ENCODE measurements at regions not wholly inside any gene's neighbourhood (a gene's known extent, or its start where the extent isn't known, plus 50 kb on each side); places are given as distances from the start of the nearest gene placed in this dataset.
"Not testable (repeated sequence)": the region's sequence is repeated elsewhere in the genome, so short reads cannot be mapped to it uniquely, and the experiment has no call there.

- H3K27ac ChIP-seq (ENCODE audit: low read depth, low read length): no peak overlapping the region
- no peaks in the 10 kb centered on the region for H3K9me3 ChIP-seq (ENCODE audit: insufficient read depth, low read depth, low read length)
- H3K4me3 ChIP-seq (ENCODE audit: low read length): no peak overlapping the region
- H3K9ac ChIP-seq (ENCODE audit: low read depth, low read length): no peak overlapping the region
- 100% methylated on average over 1 of the region's 3 CpGs for WGBS
- H3K36me3 ChIP-seq (ENCODE audit: insufficient read depth, low read length): no peaks in the 10 kb centered on the region
- H3K4me1 ChIP-seq (ENCODE audit: insufficient read depth, low read length): no peaks in the 10 kb centered on the region
- H3K27me3 ChIP-seq (ENCODE audit: insufficient read depth, low read length): no peaks in the 10 kb centered on the region
These were observed 52.8 kb upstream of the IL1RAPL2 start for GRCh38 chrX:104513162-104513561.

DNA sequence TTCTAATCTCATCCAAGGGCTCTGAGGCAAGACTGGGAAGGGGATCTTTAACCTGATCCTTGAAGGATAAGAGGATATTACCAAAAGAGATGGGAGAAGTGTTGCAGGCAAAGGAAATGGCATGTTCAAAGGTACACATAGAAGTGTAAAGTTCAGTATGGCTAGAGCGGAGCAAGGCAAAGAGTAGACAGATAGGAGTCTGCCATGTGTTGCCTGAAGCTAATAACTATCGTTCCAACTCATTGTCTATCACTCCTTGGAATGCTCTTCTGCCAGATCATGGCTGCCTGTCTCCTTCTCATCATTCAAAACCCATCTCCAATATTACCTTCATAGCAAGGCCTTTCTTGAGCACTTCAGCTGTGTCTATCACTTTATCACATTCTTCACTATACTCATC lies 55.2 kb upstream of the IL1RAPL2 start:
- 89% methylated on average over 2 of the region's 2 CpGs for WGBS
- Histone ChIP-seq H3K27me3 (ENCODE audit: insufficient read depth, low read length) (no peaks in the 10 kb centered on the region), H3K4me1 (ENCODE audit: insufficient read depth, low read length) (no peaks in the 10 kb centered on the region), H3K27ac (ENCODE audit: low read depth, low read length) (no peak overlapping the region), H3K9me3 (ENCODE audit: insufficient read depth, low read depth, low read length) (no peaks in the 10 kb centered on the region), H3K36me3 (ENCODE audit: insufficient read depth, low read length) (no peaks in the 10 kb centered on the region), H3K4me3 (ENCODE audit: low read length) (no peak overlapping the region), H3K9ac (ENCODE audit: low read depth, low read length) (no peak overlapping the region)

- Histone ChIP-seq H3K27ac (ENCODE audit: low read depth, low read length) (no peak overlapping the region), H3K27me3 (ENCODE audit: insufficient read depth, low read length) (no peaks in the 10 kb centered on the region), H3K9ac (ENCODE audit: low read depth, low read length) (no peak overlapping the region), H3K36me3 (ENCODE audit: insufficient read depth, low read length) (no peaks in the 10 kb centered on the region), H3K9me3 (ENCODE audit: insufficient read depth, low read depth, low read length) (no peaks in the 10 kb centered on the region), H3K4me1 (ENCODE audit: insufficient read depth, low read length) (no peaks in the 10 kb centered on the region), H3K4me3 (ENCODE audit: low read length) (no peak overlapping the region)
- 89% methylated on average over 2 of the region's 2 CpGs for WGBS
These were observed 63.5 kb upstream of the IL1RAPL2 start for GRCh38 chrX:104502460-104502859.

DNA sequence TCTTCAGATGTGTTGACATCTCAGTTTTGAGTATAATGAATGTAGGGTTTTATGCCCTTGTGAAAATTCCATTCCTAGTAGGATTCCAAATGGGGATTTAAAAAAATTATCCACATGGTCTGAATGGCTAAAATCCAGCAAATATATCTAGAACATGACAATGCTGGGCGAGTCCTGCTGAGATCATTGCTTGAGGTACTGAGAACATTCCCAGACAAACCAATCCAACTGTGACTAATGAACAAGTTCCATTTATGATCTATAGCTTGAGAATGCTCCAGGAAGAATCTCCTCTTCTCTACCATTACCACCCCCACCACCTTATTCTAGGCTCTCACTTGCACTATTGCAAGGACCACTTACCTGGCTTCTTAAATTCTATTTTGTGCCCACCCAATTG lies 77.2 kb upstream of the IL1RAPL2 start:
- no peaks in the 10 kb centered on the region for H3K36me3 ChIP-seq (ENCODE audit: insufficient read depth, low read length)
- no peak overlapping the region for H3K4me3 ChIP-seq (ENCODE audit: low read length)
- H3K9me3 ChIP-seq (ENCODE audit: insufficient read depth, low read depth, low read length): no peaks in the 10 kb centered on the region
- no peaks in the 10 kb centered on the region for H3K4me1 ChIP-seq (ENCODE audit: insufficient read depth, low read length)
- no peak overlapping the region for H3K27ac ChIP-seq (ENCODE audit: low read depth, low read length)
- WGBS: 94% methylated on average over 1 of the region's 1 CpG
- H3K27me3 ChIP-seq (ENCODE audit: insufficient read depth, low read length): no peaks in the 10 kb centered on the region
- H3K9ac ChIP-seq (ENCODE audit: low read depth, low read length): no peak overlapping the region

DNA sequence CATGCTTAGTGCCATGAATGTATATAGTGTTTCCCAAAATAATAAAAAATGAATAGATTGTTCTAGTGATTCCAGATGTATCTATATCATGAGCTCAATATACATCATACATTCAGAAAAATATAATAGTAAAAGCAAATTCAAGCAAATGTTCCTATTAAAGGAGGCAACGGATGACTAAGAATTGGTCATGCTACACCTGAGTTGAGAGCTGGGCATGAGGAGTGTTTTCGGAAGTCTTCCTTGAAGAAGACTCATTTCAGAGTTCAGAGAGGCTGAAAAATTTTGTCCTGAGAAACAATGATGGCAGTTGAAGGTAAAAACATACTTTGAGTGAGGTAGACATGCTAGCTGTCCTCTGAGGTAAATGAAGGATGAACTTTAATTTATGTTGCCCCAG lies 79.3 kb upstream of the IL1RAPL2 start:
- H3K4me1 ChIP-seq (ENCODE audit: insufficient read depth, low read length): no peaks in the 10 kb centered on the region
- no peaks in the 10 kb centered on the region for H3K9me3 ChIP-seq (ENCODE audit: insufficient read depth, low read depth, low read length)
- 88% methylated on average over 2 of the region's 2 CpGs for WGBS
- H3K27ac ChIP-seq (ENCODE audit: low read depth, low read length): no peak overlapping the region
- no peak overlapping the region for H3K9ac ChIP-seq (ENCODE audit: low read depth, low read length)
- H3K4me3 ChIP-seq (ENCODE audit: low read length): no peak overlapping the region
- no peaks in the 10 kb centered on the region for H3K36me3 ChIP-seq (ENCODE audit: insufficient read depth, low read length)
- H3K27me3 ChIP-seq (ENCODE audit: insufficient read depth, low read length): no peaks in the 10 kb centered on the region

GRCh38 chrX:104482757-104483156 lies 83.2 kb upstream of the IL1RAPL2 start:
- Histone ChIP-seq H3K4me1 (ENCODE audit: insufficient read depth, low read length) (no peaks in the 10 kb centered on the region), H3K27me3 (ENCODE audit: insufficient read depth, low read length) (no peaks in the 10 kb centered on the region), H3K27ac (ENCODE audit: low read depth, low read length) (no peak overlapping the region), H3K4me3 (ENCODE audit: low read length) (no peak overlapping the region), H3K36me3 (ENCODE audit: insufficient read depth, low read length) (no peaks in the 10 kb centered on the region), H3K9me3 (ENCODE audit: insufficient read depth, low read depth, low read length) (no peaks in the 10 kb centered on the region), H3K9ac (ENCODE audit: low read depth, low read length) (no peak overlapping the region)
- WGBS: 32% methylated on average over 2 of the region's 2 CpGs

GRCh38 chrX:104469771-104470170 lies 96.2 kb upstream of the IL1RAPL2 start:
- H3K27me3 ChIP-seq (ENCODE audit: insufficient read depth, low read length): no peaks in the 10 kb centered on the region
- H3K27ac ChIP-seq (ENCODE audit: low read depth, low read length): no peak overlapping the region
- WGBS: no CpG with 5 or more reads among the region's 1 CpG
- H3K4me3 ChIP-seq (ENCODE audit: low read length): no peak overlapping the region
- H3K9me3 ChIP-seq (ENCODE audit: insufficient read depth, low read depth, low read length): no peaks in the 10 kb centered on the region
- no peak overlapping the region for H3K9ac ChIP-seq (ENCODE audit: low read depth, low read length)
- no peaks in the 10 kb centered on the region for H3K4me1 ChIP-seq (ENCODE audit: insufficient read depth, low read length)
- H3K36me3 ChIP-seq (ENCODE audit: insufficient read depth, low read length): no peaks in the 10 kb centered on the region

DNA sequence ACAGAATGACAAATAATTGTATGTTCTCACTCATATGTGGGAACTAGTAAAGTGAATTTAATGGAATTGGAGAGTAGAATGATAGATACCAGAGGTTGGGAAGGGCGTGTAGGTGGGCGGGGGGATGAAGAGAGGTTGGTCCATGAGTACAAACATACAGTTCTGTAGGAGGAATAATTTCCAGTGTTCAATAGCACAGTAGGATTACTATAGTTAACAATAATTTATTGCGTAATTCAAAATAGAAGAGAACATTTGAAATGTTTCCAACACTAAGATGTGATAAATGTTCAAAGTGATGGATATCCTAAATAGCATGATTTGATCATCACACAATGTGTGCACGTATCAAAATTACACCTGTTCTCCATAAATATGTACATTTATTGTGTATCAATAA lies 106.2 kb upstream of the IL1RAPL2 start:
- no peaks in the 10 kb centered on the region for H3K36me3 ChIP-seq (ENCODE audit: insufficient read depth, low read length)
- H3K9me3 ChIP-seq (ENCODE audit: insufficient read depth, low read depth, low read length): no peaks in the 10 kb centered on the region
- H3K27ac ChIP-seq (ENCODE audit: low read depth, low read length): no peak overlapping the region
- H3K4me1 ChIP-seq (ENCODE audit: insufficient read depth, low read length): no peaks in the 10 kb centered on the region
- WGBS: 100% methylated on average over 2 of the region's 4 CpGs
- no peaks in the 10 kb centered on the region for H3K27me3 ChIP-seq (ENCODE audit: insufficient read depth, low read length)
- no peak overlapping the region for H3K4me3 ChIP-seq (ENCODE audit: low read length)
- no peak overlapping the region for H3K9ac ChIP-seq (ENCODE audit: low read depth, low read length)

DNA sequence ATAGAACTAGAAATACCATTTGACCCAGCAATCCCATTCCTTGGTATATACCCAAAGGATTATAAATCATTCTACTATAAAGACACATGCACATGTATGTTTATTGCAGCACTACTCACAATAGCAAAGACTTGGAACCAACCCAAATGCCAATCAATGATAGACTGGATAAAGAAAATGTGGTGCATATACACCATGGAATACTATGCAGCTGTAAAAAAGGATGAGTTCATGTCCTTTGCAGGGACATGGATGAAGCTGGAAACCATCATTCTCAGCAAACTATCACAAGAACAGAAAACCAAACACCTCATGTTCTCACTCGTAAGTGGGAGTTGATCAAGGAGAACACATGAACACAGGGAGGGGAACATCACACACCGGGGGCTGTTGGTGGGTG lies 108.9 kb upstream of the IL1RAPL2 start:
- H3K4me3 ChIP-seq (ENCODE audit: low read length); H3K4me1 ChIP-seq (ENCODE audit: insufficient read depth, low read length); H3K9ac ChIP-seq (ENCODE audit: low read depth, low read length); H3K36me3 ChIP-seq (ENCODE audit: insufficient read depth, low read length); H3K27me3 ChIP-seq (ENCODE audit: insufficient read depth, low read length); H3K27ac ChIP-seq (ENCODE audit: low read depth, low read length); H3K9me3 ChIP-seq (ENCODE audit: insufficient read depth, low read depth, low read length): not testable (repeated sequence)
- WGBS: 90% methylated on average over 2 of the region's 2 CpGs

- no peak overlapping the region for H3K27ac ChIP-seq (ENCODE audit: low read depth, low read length)
- no peaks in the 10 kb centered on the region for H3K36me3 ChIP-seq (ENCODE audit: insufficient read depth, low read length)
- WGBS: no CpG with 5 or more reads among the region's 1 CpG
- H3K4me1 ChIP-seq (ENCODE audit: insufficient read depth, low read length): no peaks in the 10 kb centered on the region
- no peak overlapping the region for H3K9ac ChIP-seq (ENCODE audit: low read depth, low read length)
- no peaks in the 10 kb centered on the region for H3K27me3 ChIP-seq (ENCODE audit: insufficient read depth, low read length)
- no peak overlapping the region for H3K4me3 ChIP-seq (ENCODE audit: low read length)
- H3K9me3 ChIP-seq (ENCODE audit: insufficient read depth, low read depth, low read length): no peaks in the 10 kb centered on the region
These were observed 115.7 kb upstream of the IL1RAPL2 start for GRCh38 chrX:104450316-104450715.

DNA sequence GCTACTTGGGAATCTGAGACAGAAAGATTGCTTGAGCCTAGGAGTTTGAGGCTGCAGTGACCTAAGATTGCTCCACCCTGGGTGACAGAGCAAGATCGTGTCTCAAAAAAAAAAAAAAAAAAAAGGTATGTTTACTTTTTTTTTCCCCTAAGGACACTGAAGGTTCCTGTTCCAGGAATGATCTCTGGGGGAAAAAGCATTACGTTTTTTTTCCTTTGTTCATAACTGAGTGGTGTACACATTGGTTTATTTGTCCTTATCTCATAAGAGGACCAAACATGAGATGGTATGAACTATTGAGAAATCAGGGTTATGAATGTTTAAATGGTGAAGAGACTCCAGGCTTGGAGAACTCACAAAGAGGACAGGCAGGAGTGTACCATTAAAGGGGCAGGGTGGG lies 120.4 kb upstream of the IL1RAPL2 start:
- Histone ChIP-seq H3K27me3 (ENCODE audit: insufficient read depth, low read length) (no peaks in the 10 kb centered on the region), H3K4me1 (ENCODE audit: insufficient read depth, low read length) (no peaks in the 10 kb centered on the region), H3K9me3 (ENCODE audit: insufficient read depth, low read depth, low read length) (no peaks in the 10 kb centered on the region), H3K36me3 (ENCODE audit: insufficient read depth, low read length) (no peaks in the 10 kb centered on the region), H3K4me3 (ENCODE audit: low read length) (no peak overlapping the region), H3K9ac (ENCODE audit: low read depth, low read length) (no peak overlapping the region), H3K27ac (ENCODE audit: low read depth, low read length) (no peak overlapping the region)
- 50% methylated on average over 1 of the region's 2 CpGs for WGBS

GRCh38 chrX:104435249-104435648 lies 130.8 kb upstream of the IL1RAPL2 start:
- Histone ChIP-seq H3K9ac (ENCODE audit: low read depth, low read length) (no peak overlapping the region), H3K27me3 (ENCODE audit: insufficient read depth, low read length) (no peaks in the 10 kb centered on the region), H3K4me3 (ENCODE audit: low read length) (no peak overlapping the region), H3K36me3 (ENCODE audit: insufficient read depth, low read length) (no peaks in the 10 kb centered on the region), H3K9me3 (ENCODE audit: insufficient read depth, low read depth, low read length) (no peaks in the 10 kb centered on the region), H3K4me1 (ENCODE audit: insufficient read depth, low read length) (no peaks in the 10 kb centered on the region), H3K27ac (ENCODE audit: low read depth, low read length) (no peak overlapping the region)
- WGBS: 88% methylated on average over 7 of the region's 7 CpGs

Measured in HUES64 (cell line).